IMR-90 (cell line): ENCODE measurements at regions not wholly inside any gene's neighbourhood (a gene's known extent, or its start where the extent isn't known, plus 50 kb on each side); places are given as distances from the start of the nearest gene placed in this dataset.

Experiments
- ATAC-seq: fragments of 200-7000 bp; cut with Tn5 transposase; 2 replicates; pipeline ENCODE4 v1.9.1; 2020; ENCODE audit warnings: low read depth, mild to moderate bottlenecking, moderate library complexity
- BruUV-seq: library from RNA; stranded (reverse); fragments of 400-500 nt; replicated peaks from 2 replicates; lab custom pipeline; 2021; lab: Mats Ljungman, UMichigan
- CTCF ChIA-PET: fragments of 300-600 bp; formaldehyde crosslinking; extraction: SDS; loops from one replicate; lab custom pipeline; 2021; ENCODE audit warnings: antibody characterized with exemption; lab: Yijun Ruan, JAX
- POLR2A ChIA-PET: fragments of 300-600 bp; sonication (Branson Sonifier 250); formaldehyde crosslinking; loops from one replicate; lab custom pipeline; 2022; ENCODE audit warnings: antibody characterized with exemption; ENCODE audit not compliant: unreplicated experiment; lab: Charles Lee
- DNase-seq: peaks from one replicate; pipeline ENCODE4 v3.0.0; 2013
- H2AFZ ChIP-seq: replicated peaks from 2 replicates; pipeline ENCODE3; 2013; ENCODE audit warnings: low read length, mild to moderate bottlenecking; ENCODE audit not compliant: poor library complexity
- H2AK5ac ChIP-seq: 2 replicates; pipeline ENCODE4 v1.6.1; 2013; ENCODE audit warnings: low read depth, low read length, inconsistent platforms
- H2AK9ac ChIP-seq: replicated peaks from 2 replicates; pipeline ENCODE3; 2013; ENCODE audit warnings: mild to moderate bottlenecking, low read depth, low read length, moderate library complexity; ENCODE audit not compliant: poor library complexity
- H2BK120ac ChIP-seq: 2 replicates; pipeline ENCODE4 v1.6.1; 2013; ENCODE audit warnings: low read depth, low read length, inconsistent platforms
- H2BK15ac ChIP-seq: 3 replicates; pipeline ENCODE4 v1.6.1; 2013; ENCODE audit warnings: low read depth, low read length, inconsistent platforms
- H2BK20ac ChIP-seq: 2 replicates; pipeline ENCODE4 v1.6.1; 2013; ENCODE audit warnings: low read depth, mild to moderate bottlenecking, inconsistent platforms, low read length, moderate library complexity
- H2BK5ac ChIP-seq: 2 replicates; pipeline ENCODE4 v1.6.1; 2013; ENCODE audit warnings: mild to moderate bottlenecking, low read depth, low read length, inconsistent platforms; ENCODE audit not compliant: poor library complexity, severe bottlenecking
- H3K14ac ChIP-seq: replicated peaks from 2 replicates; pipeline ENCODE4 v1.6.1; 2013; ENCODE audit warnings: low read depth, low read length, inconsistent platforms
- H3K18ac ChIP-seq: 2 replicates; pipeline ENCODE4 v1.6.1; 2013; ENCODE audit warnings: low read depth, low read length, control low read depth
- H3K23ac ChIP-seq: 2 replicates; pipeline ENCODE4 v1.6.1; 2013; ENCODE audit warnings: low read depth, low read length, inconsistent platforms
- H3K27ac ChIP-seq: 2 replicates; pipeline ENCODE4 v1.5.1; 2013; ENCODE audit warnings: mild to moderate bottlenecking, control low read depth, low read length; ENCODE audit not compliant: insufficient read depth
- H3K27me3 ChIP-seq: 2 replicates; pipeline ENCODE4 v1.6.1; 2013; ENCODE audit warnings: low read length; ENCODE audit not compliant: control insufficient read depth, insufficient read depth
- H3K36me3 ChIP-seq: 2 replicates; pipeline ENCODE4 v1.6.1; 2013; ENCODE audit warnings: low read length, mixed read lengths; ENCODE audit not compliant: control insufficient read depth, insufficient read depth
- H3K4ac ChIP-seq: 2 replicates; pipeline ENCODE4 v1.6.1; 2013; ENCODE audit warnings: low read depth, low read length, inconsistent platforms
- H3K4me1 ChIP-seq: 2 replicates; pipeline ENCODE4 v1.6.1; 2013; ENCODE audit warnings: low read length, mixed read lengths; ENCODE audit not compliant: control insufficient read depth, insufficient read depth
- H3K4me2 ChIP-seq: 2 replicates; pipeline ENCODE4 v1.6.1; 2013; ENCODE audit warnings: low read depth, mild to moderate bottlenecking, control low read depth, low read length, moderate library complexity
- H3K4me3 ChIP-seq: 2 replicates; pipeline ENCODE4 v1.5.1; 2013; ENCODE audit warnings: low read depth, mild to moderate bottlenecking, control low read depth, low read length, moderate library complexity; ENCODE audit not compliant: insufficient read depth
- H3K56ac ChIP-seq: 2 replicates; pipeline ENCODE4 v1.6.1; 2013; ENCODE audit warnings: low read length, inconsistent platforms; ENCODE audit not compliant: insufficient read depth; ENCODE audit errors: extremely low read depth
- H3K79me1 ChIP-seq, 2 experiments: 2 replicates each; pipeline ENCODE4 v1.6.1; 2013; ENCODE audit warnings: low read length in 2 of 2, inconsistent platforms in 1 of 2, low read depth in 1 of 2
- H3K9ac ChIP-seq: 2 replicates; pipeline ENCODE4 v1.6.1; 2013; ENCODE audit warnings: low read depth, low read length, control low read depth
- H3K9me1 ChIP-seq: 2 replicates; pipeline ENCODE4 v1.6.1; 2013; ENCODE audit warnings: low read length, inconsistent platforms; ENCODE audit not compliant: insufficient read depth
- H3K9me3 ChIP-seq: 2 replicates; pipeline ENCODE4 v1.6.1; 2013; ENCODE audit warnings: low read length; ENCODE audit not compliant: control insufficient read depth, insufficient read depth
- H4K20me1 ChIP-seq: 2 replicates; pipeline ENCODE4 v1.6.1; 2013; ENCODE audit warnings: low read length, inconsistent platforms; ENCODE audit not compliant: insufficient read depth
- H4K5ac ChIP-seq: 2 replicates; pipeline ENCODE4 v1.6.1; 2013; ENCODE audit warnings: mild to moderate bottlenecking, low read depth, low read length, control low read depth
- H4K8ac ChIP-seq, 2 experiments: 2 replicates each; pipeline ENCODE4 v1.6.1; 2013; ENCODE audit warnings: low read depth in 2 of 2, low read length in 2 of 2, control low read depth in 1 of 2, inconsistent platforms in 1 of 2
- H4K91ac ChIP-seq: 2 replicates; pipeline ENCODE4 v1.6.1; 2013; ENCODE audit warnings: low read depth, low read length, inconsistent platforms; ENCODE audit not compliant: insufficient read depth
- CHD1 ChIP-seq: IDR thresholded peaks from 2 replicates; pipeline ENCODE4 v1.6.1; 2012; ENCODE audit warnings: low read depth, low read length, improper control_type of control experiment
- RAD21 ChIP-seq: IDR thresholded peaks from 2 replicates; pipeline ENCODE4 v1.6.1; 2012; ENCODE audit warnings: low read length, improper control_type of control experiment
- WGBS, 2 experiments: methylation state at CpG; one replicate each; pipeline versions ENCODE4 v1.1.5 to v1.1.7; 2013; ENCODE audit warnings: missing lambda C conversion rate in 2 of 2; ENCODE audit not compliant: insufficient read length in 1 of 2; ENCODE audit errors: extremely low coverage in 2 of 2; 5-methylcytosine and 5-hydroxymethylcytosine counted together
- dilution Hi-C: fragments of 300-500 bp; cut with HindIII; formaldehyde crosslinking; loops from one replicate; pipeline ENCODE4 v1.14.3; 2018; ENCODE audit warnings: low sequenced_read_pairs; ENCODE audit not compliant: unreplicated experiment
- in situ Hi-C: fragments of 300-500 bp; cut with MboI; formaldehyde crosslinking; loops from 3 replicates; pipeline ENCODE4 v1.14.3; 2019; ENCODE audit warnings: low sequenced_read_pairs, inconsistent platforms, mixed read lengths
- intact Hi-C: fragments of 100-400 bp; cut with micrococcal nuclease; formaldehyde crosslinking; loops from 2 replicates; pipeline ENCODE4 v1.10.0; 2022
- TF ChIP-seq, protein P1 (sequence below): conservative IDR thresholded peaks from 2 replicates; pipeline ENCODE4 v1.5.1; 2012; ENCODE audit warnings: mild to moderate bottlenecking, low read depth, low read length, improper control_type of control experiment

DNA sequence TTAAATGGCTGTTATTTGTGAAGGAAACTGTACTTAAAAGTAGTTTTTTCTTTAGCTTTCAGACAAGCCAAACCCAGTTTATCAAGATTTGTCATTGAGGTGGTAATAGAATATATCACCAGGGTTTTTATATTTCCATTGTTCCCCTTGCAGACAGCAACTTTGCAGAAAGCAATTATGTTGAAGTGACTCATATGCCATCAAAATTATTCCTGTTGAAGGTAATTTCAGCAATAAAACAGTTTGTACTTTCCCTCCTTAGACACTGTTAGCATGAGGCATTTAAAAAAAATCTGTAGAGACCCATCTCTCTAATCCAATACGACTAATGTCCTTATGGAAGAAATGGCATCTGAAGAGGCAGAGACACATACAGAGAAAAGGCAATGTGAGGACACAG, 219.0 kb downstream of the NFKBIZ start:
- Histone ChIP-seq H3K9ac (no peak overlapping the region), H2BK20ac (no peak overlapping the region), H3K9me3 (no peaks in the 10 kb centered on the region), H3K4ac (peak overlapping the region; percentile 19; the same call in 1 of the 2 replicates), H4K5ac (peak overlapping the region; percentile 68; the same call in 1 of the 2 replicates), H3K23ac (peak overlapping the region; percentile 14; the same call in 1 of the 2 replicates), H2BK5ac (peak overlapping the region; percentile 38), H3K9me1 (no peaks in the 10 kb centered on the region; the same call in 1 of the 2 replicates), H2BK15ac (no peak overlapping the region), H3K4me2 (no peak overlapping the region), H3K27me3 (no peaks in the 10 kb centered on the region), H3K27ac (no peak overlapping the region), H4K91ac (no peak overlapping the region; the same call in 1 of the 2 replicates), H2AFZ (no peak overlapping the region), H3K18ac (peak overlapping the region; percentile 67; the same call in 1 of the 2 replicates), H3K14ac (peak overlapping the region; percentile 46; the same call in 1 of the 2 replicates), H4K8ac (0 out of 4 replicates have a peak overlapping the region, but pooled peaks of 1 of the 2 experiments have one; percentile 12), H3K4me1 (peaks cover 4% of the 10 kb centered on the region), H3K36me3 (no peaks in the 10 kb centered on the region), H3K56ac (no peak overlapping the region), H2AK9ac (no peak overlapping the region), H3K4me3 (no peak overlapping the region), H3K79me1 (no peaks in the 10 kb centered on the region), H4K20me1 (no peaks in the 10 kb centered on the region), H2BK120ac (no peak overlapping the region), H2AK5ac (peak overlapping the region; percentile 11; the same call in 1 of the 2 replicates)
- dilution Hi-C loops (no loop called here), in situ Hi-C loops (no loop called here), intact Hi-C loops (no loop called here)
- CTCF ChIA-PET: no interaction called here
- ATAC-seq: no peak
- TF ChIP-seq CHD1: no peak
- TF ChIP-seq, protein P1, sequence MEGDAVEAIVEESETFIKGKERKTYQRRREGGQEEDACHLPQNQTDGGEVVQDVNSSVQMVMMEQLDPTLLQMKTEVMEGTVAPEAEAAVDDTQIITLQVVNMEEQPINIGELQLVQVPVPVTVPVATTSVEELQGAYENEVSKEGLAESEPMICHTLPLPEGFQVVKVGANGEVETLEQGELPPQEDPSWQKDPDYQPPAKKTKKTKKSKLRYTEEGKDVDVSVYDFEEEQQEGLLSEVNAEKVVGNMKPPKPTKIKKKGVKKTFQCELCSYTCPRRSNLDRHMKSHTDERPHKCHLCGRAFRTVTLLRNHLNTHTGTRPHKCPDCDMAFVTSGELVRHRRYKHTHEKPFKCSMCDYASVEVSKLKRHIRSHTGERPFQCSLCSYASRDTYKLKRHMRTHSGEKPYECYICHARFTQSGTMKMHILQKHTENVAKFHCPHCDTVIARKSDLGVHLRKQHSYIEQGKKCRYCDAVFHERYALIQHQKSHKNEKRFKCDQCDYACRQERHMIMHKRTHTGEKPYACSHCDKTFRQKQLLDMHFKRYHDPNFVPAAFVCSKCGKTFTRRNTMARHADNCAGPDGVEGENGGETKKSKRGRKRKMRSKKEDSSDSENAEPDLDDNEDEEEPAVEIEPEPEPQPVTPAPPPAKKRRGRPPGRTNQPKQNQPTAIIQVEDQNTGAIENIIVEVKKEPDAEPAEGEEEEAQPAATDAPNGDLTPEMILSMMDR: no peak
- no peak for TF ChIP-seq RAD21
- no TSS peak for BruUV-seq
- DNase-seq: no peak
- no CpG with 5 or more reads among the region's 1 CpG for WGBS, 2 experiments
- POLR2A ChIA-PET: no interaction called here
